H9 (cell line): ENCODE measurements at regions not wholly inside any gene's neighbourhood (a gene's known extent, or its start where the extent isn't known, plus 50 kb on each side); places are given as distances from the start of the nearest gene placed in this dataset.

ENCODE experiments used
- DNase-seq: peaks from one replicate; pipeline ENCODE4 v3.0.0-alpha.2; 2017
- H2AFZ ChIP-seq: one replicate; pipeline ENCODE4 v1.6.1; 2013; ENCODE audit warnings: mild to moderate bottlenecking, low read length, control low read depth, moderate library complexity
- H2AK5ac ChIP-seq: 2 replicates; pipeline ENCODE4 v1.6.1; 2013; ENCODE audit warnings: low read length, control low read depth, mixed read lengths; ENCODE audit not compliant: insufficient read length
- H2BK120ac ChIP-seq: one replicate; pipeline ENCODE4 v1.6.1; 2013; ENCODE audit warnings: low read depth, mild to moderate bottlenecking, low read length, control low read depth, inconsistent platforms; ENCODE audit not compliant: poor library complexity, severe bottlenecking
- H2BK12ac ChIP-seq: 2 replicates; pipeline ENCODE4 v1.6.1; 2013; ENCODE audit warnings: low read length, control low read depth, mixed read lengths, low read depth; ENCODE audit not compliant: insufficient read length
- H2BK15ac ChIP-seq: 2 replicates; pipeline ENCODE4 v1.6.1; 2013; ENCODE audit warnings: low read depth, low read length, control low read depth
- H2BK20ac ChIP-seq: one replicate; pipeline ENCODE4 v1.6.1; 2013; ENCODE audit warnings: low read depth, mild to moderate bottlenecking, low read length, control low read depth, inconsistent platforms; ENCODE audit not compliant: poor library complexity, severe bottlenecking
- H2BK5ac ChIP-seq: 2 replicates; pipeline ENCODE4 v1.6.1; 2013; ENCODE audit warnings: low read length, control low read depth, mixed read lengths; ENCODE audit not compliant: insufficient read length
- H3K14ac ChIP-seq: 2 replicates; pipeline ENCODE4 v1.6.1; 2013; ENCODE audit warnings: low read length, control low read depth; ENCODE audit not compliant: insufficient read depth
- H3K18ac ChIP-seq: 2 replicates; pipeline ENCODE4 v1.6.1; 2013; ENCODE audit warnings: low read depth, mild to moderate bottlenecking, mixed read lengths, low read length, control low read depth; ENCODE audit not compliant: insufficient read length
- H3K23ac ChIP-seq: 2 replicates; pipeline ENCODE4 v1.6.1; 2013; ENCODE audit warnings: low read length, control low read depth, mixed read lengths, low read depth; ENCODE audit not compliant: insufficient read length
- H3K23me2 ChIP-seq: 2 replicates; pipeline ENCODE4 v1.6.1; 2013; ENCODE audit warnings: low read depth, mild to moderate bottlenecking, mixed read lengths, low read length, control low read depth; ENCODE audit not compliant: insufficient read length, poor library complexity, severe bottlenecking
- H3K27ac ChIP-seq: 2 replicates; pipeline ENCODE4 v1.5.1; 2013; ENCODE audit warnings: low read length, control low read depth, mixed read lengths, low read depth; ENCODE audit not compliant: insufficient read length
- H3K27me3 ChIP-seq: 2 replicates; pipeline ENCODE4 v1.6.1; 2013; ENCODE audit warnings: low read length, control low read depth, inconsistent platforms; ENCODE audit not compliant: insufficient read depth
- H3K4ac ChIP-seq: 2 replicates; pipeline ENCODE4 v1.6.1; 2013; ENCODE audit warnings: low read depth, mild to moderate bottlenecking, control low read depth, inconsistent platforms, low read length, moderate library complexity
- H3K4me1 ChIP-seq: 2 replicates; pipeline ENCODE4 v1.6.1; 2013; ENCODE audit warnings: low read length, control low read depth, inconsistent platforms; ENCODE audit not compliant: insufficient read depth
- H3K4me2 ChIP-seq: 2 replicates; pipeline ENCODE4 v1.6.1; 2013; ENCODE audit warnings: low read length, control low read depth, mixed read lengths; ENCODE audit not compliant: insufficient read length, insufficient read depth
- H3K56ac ChIP-seq: 2 replicates; pipeline ENCODE4 v1.6.1; 2013; ENCODE audit warnings: low read depth, mild to moderate bottlenecking, mixed read lengths, low read length, control low read depth; ENCODE audit not compliant: insufficient read length
- H3K79me1 ChIP-seq: 2 replicates; pipeline ENCODE4 v1.6.1; 2013; ENCODE audit warnings: low read depth, mild to moderate bottlenecking, moderate library complexity, low read length, control low read depth, inconsistent platforms; ENCODE audit not compliant: insufficient read depth, poor library complexity, severe bottlenecking
- H3K79me2 ChIP-seq: 2 replicates; pipeline ENCODE4 v1.6.1; 2013; ENCODE audit warnings: low read length, control low read depth, inconsistent platforms; ENCODE audit not compliant: insufficient read depth
- H3K9ac ChIP-seq: 2 replicates; pipeline ENCODE4 v1.6.1; 2013; ENCODE audit warnings: low read length, control low read depth, mixed read lengths; ENCODE audit not compliant: insufficient read length; ENCODE audit errors: extremely low read depth
- H3K9me3 ChIP-seq: one replicate; pipeline ENCODE4 v1.6.1; 2013; ENCODE audit warnings: low read depth, low read length, inconsistent platforms; ENCODE audit not compliant: control insufficient read depth
- H3T11ph ChIP-seq: one replicate; pipeline ENCODE4 v1.6.1; 2013; ENCODE audit warnings: mild to moderate bottlenecking, low read length, control low read depth, inconsistent platforms
- H4K20me1 ChIP-seq: one replicate; pipeline ENCODE4 v1.6.1; 2013; ENCODE audit not compliant: control insufficient read depth, insufficient read length, insufficient read depth
- H4K5ac ChIP-seq: 2 replicates; pipeline ENCODE4 v1.6.1; 2013; ENCODE audit warnings: low read depth, mild to moderate bottlenecking, mixed read lengths, low read length, control low read depth; ENCODE audit not compliant: insufficient read length
- H4K8ac ChIP-seq: replicated peaks from 2 replicates; pipeline ENCODE4 v1.6.1; 2013; ENCODE audit warnings: low read length, control low read depth, mixed read lengths, low read depth; ENCODE audit not compliant: insufficient read length
- H4K91ac ChIP-seq: 2 replicates; pipeline ENCODE4 v1.6.1; 2013; ENCODE audit warnings: low read depth, mild to moderate bottlenecking, moderate library complexity, mixed read lengths, low read length, control low read depth; ENCODE audit not compliant: insufficient read length
- H3K27ac Mint-ChIP-seq, 3 experiments: 2 replicates in 2 of 3; 3 replicates in 1 of 3; pipeline ENCODE4 v1.8.0; 2020 to 2021; ENCODE audit warnings: mixed read lengths in 3 of 3, mild to moderate bottlenecking in 1 of 3, moderate library complexity in 1 of 3
- H3K27me3 Mint-ChIP-seq: 2 replicates; pipeline ENCODE4 v1.8.0; 2021; ENCODE audit warnings: low read depth, mild to moderate bottlenecking, moderate library complexity, mixed read lengths
- H3K36me3 Mint-ChIP-seq, 3 experiments: 2 replicates in 2 of 3; 3 replicates in 1 of 3; pipeline ENCODE4 v1.8.0; 2020 to 2021; ENCODE audit warnings: low read depth in 3 of 3, mixed read lengths in 3 of 3; ENCODE audit not compliant: insufficient read depth in 1 of 3
- H3K4me1 Mint-ChIP-seq, 2 experiments: 2 replicates each; pipeline ENCODE4 v1.8.0; 2020; ENCODE audit warnings: mixed read lengths in 2 of 2
- H3K4me3 Mint-ChIP-seq, 2 experiments: 2 replicates in 1 of 2; 3 replicates in 1 of 2; pipeline ENCODE4 v1.8.0; 2020 to 2021; ENCODE audit warnings: mild to moderate bottlenecking in 2 of 2, mixed read lengths in 2 of 2, moderate library complexity in 1 of 2
- H3K9me3 Mint-ChIP-seq, 2 experiments: 2 replicates in 1 of 2; 3 replicates in 1 of 2; pipeline ENCODE4 v1.8.0; 2020; ENCODE audit warnings: mild to moderate bottlenecking in 2 of 2, mixed read lengths in 2 of 2, moderate library complexity in 1 of 2
- WGBS: extraction: QIAGEN DNeasy Blood & Tissue Kit; methylation state at CpG from one replicate; pipeline ENCODE4 v1.1.7; 2013; ENCODE audit warnings: missing lambda C conversion rate, low lambda C conversion rate, mixed read lengths; ENCODE audit not compliant: insufficient read length; ENCODE audit errors: extremely low coverage; 5-methylcytosine and 5-hydroxymethylcytosine counted together
- TF ChIP-seq, protein P1 (sequence below): fragments of 200-600 bp; sonication (generic); conservative IDR thresholded peaks from 3 replicates; pipeline ENCODE4 v1.8.0; 2021; ENCODE audit warnings: antibody characterized with exemption, mild to moderate bottlenecking

DNA sequence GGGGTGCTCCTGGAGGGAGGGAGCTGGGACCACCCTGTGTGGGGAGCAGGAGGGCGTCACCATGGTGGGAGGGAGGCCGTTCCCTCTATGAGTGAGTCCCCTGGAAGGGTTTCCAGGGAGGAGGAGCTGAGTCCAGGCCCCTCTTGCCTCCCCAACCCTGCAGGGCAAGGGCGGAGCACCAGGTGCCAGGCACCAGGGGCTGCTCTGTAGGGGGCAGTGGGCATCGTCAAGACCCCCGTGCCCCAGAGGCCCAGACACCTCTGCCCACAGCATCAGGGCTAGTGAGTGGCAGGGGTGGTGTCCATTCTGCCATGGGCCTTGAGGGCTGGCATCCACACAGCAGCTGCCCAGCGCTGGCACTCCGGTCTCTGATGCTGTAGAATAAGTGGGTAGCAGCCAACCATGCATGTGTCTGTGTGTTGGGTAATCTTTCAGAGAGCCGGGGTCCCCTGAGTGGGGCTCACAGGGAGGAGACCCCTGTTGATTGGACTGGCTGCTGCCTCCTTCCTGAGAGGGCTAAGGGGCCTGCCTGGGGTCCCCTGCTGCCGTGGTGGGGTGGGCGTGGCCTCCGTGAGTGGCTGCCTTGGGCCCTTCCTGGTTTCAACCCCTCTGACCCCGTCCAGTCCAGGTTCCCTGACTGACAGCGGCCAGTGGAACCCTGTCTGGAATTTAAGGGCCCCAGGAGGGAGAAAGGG is 72.7 kb upstream of the RNU6ATAC start:
- Histone ChIP-seq H2BK5ac (no peak overlapping the region), H3K27me3 (no peaks in the 10 kb centered on the region), H4K91ac (no peak overlapping the region), H2BK20ac (no peak overlapping the region), H3K4me2 (no peak overlapping the region), H3K9me3 (no peaks in the 10 kb centered on the region), H3K27ac (no peak overlapping the region), H3K9ac (no peak overlapping the region), H2BK15ac (no peak overlapping the region), H3K23me2 (no peaks in the 10 kb centered on the region), H2AK5ac (no peak overlapping the region), H3K18ac (no peak overlapping the region), H4K20me1 (no peaks in the 10 kb centered on the region), H3T11ph (no peak overlapping the region), H3K14ac (no peak overlapping the region), H2AFZ (no peak overlapping the region), H3K56ac (no peak overlapping the region), H3K4ac (no peak overlapping the region), H3K79me1 (no peaks in the 10 kb centered on the region), H3K79me2 (no peaks in the 10 kb centered on the region), H4K5ac (no peak overlapping the region), H2BK120ac (no peak overlapping the region), H2BK12ac (no peak overlapping the region), H4K8ac (no peak overlapping the region), H3K23ac (no peak overlapping the region), H3K4me1 (no peaks in the 10 kb centered on the region)
- WGBS = no CpG with 5 or more reads among the region's 13 CpGs
- Mint-ChIP-seq H3K27me3 (no peaks in the 10 kb centered on the region), H3K9me3 (no peaks in the 10 kb centered on the region), H3K4me3 (no peak overlapping the region), H3K27ac (no peak overlapping the region), H3K4me1 (peaks cover 0 to 2% of the 10 kb centered on the region in 2 experiments; a peak in 1 of 4 replicates), H3K36me3 (no peaks in the 10 kb centered on the region)
- TF ChIP-seq, protein P1, sequence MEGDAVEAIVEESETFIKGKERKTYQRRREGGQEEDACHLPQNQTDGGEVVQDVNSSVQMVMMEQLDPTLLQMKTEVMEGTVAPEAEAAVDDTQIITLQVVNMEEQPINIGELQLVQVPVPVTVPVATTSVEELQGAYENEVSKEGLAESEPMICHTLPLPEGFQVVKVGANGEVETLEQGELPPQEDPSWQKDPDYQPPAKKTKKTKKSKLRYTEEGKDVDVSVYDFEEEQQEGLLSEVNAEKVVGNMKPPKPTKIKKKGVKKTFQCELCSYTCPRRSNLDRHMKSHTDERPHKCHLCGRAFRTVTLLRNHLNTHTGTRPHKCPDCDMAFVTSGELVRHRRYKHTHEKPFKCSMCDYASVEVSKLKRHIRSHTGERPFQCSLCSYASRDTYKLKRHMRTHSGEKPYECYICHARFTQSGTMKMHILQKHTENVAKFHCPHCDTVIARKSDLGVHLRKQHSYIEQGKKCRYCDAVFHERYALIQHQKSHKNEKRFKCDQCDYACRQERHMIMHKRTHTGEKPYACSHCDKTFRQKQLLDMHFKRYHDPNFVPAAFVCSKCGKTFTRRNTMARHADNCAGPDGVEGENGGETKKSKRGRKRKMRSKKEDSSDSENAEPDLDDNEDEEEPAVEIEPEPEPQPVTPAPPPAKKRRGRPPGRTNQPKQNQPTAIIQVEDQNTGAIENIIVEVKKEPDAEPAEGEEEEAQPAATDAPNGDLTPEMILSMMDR = no peak
- DNase-seq = no peak
